ENCODE measurements at regions not wholly inside any gene's neighbourhood (a gene's known extent, or its start where the extent isn't known, plus 50 kb on each side); places are given as distances from the start of the nearest gene placed in this dataset.
"Not testable (repeated sequence)": the region's sequence is repeated elsewhere in the genome, so short reads cannot be mapped to it uniquely, and the experiment has no call there.

GRCh38 chr1:120659133-120659532 lies 64.6 kb upstream of the NBPF26 start:
- H3K27me3 ChIP-seq (ENCODE audit: insufficient read depth, low read length): not testable (repeated sequence)

GRCh38 chr1:120664376-120665249 lies 59.1 kb upstream of the NBPF26 start:
- not testable (repeated sequence) for H3K9me3 ChIP-seq (ENCODE audit: low read depth, low read length); H3K27me3 ChIP-seq (ENCODE audit: insufficient read depth, low read length); H3K4me1 ChIP-seq (ENCODE audit: insufficient read depth, low read length); H3K4me3 ChIP-seq (ENCODE audit: low read length)

More at GRCh38 chr1:120659133-120659532, 64.6 kb upstream of the NBPF26 start:
- H3K9me3 ChIP-seq (ENCODE audit: low read depth, low read length); H3K4me1 ChIP-seq (ENCODE audit: insufficient read depth, low read length); H3K4me3 ChIP-seq (ENCODE audit: low read length): not testable (repeated sequence)

GRCh38 chr1:120665250-120665577 lies 58.5 kb upstream of the NBPF26 start:
- H3K4me3 ChIP-seq (ENCODE audit: low read length); H3K9me3 ChIP-seq (ENCODE audit: low read depth, low read length); H3K4me1 ChIP-seq (ENCODE audit: insufficient read depth, low read length); H3K27me3 ChIP-seq (ENCODE audit: insufficient read depth, low read length): not testable (repeated sequence)

- not testable (repeated sequence) for H3K27me3 ChIP-seq (ENCODE audit: insufficient read depth, low read length); H3K4me3 ChIP-seq (ENCODE audit: low read length); H3K9me3 ChIP-seq (ENCODE audit: low read depth, low read length); H3K4me1 ChIP-seq (ENCODE audit: insufficient read depth, low read length)
These were observed 55.6 kb upstream of the NBPF26 start for GRCh38 chr1:120668187-120668586.
